Colon (tissue), 2 donors: ENCODE measurements at regions not wholly inside any gene's neighbourhood (a gene's known extent, or its start where the extent isn't known, plus 50 kb on each side); places are given as distances from the start of the nearest gene placed in this dataset.
"Not testable (repeated sequence)": the region's sequence is repeated elsewhere in the genome, so short reads cannot be mapped to it uniquely, and the experiment has no call there.

Experiments
- FAIRE-seq: peaks from 2 replicates; lab custom pipeline; 2012; peaks lifted over from hg19 to GRCh38; lab: Jason Lieb, UNC
- donor health status: control.
- donor health status: control.

GRCh38 chrX:45577361-45577760 lies 376.7 kb upstream of the DIPK2B start:
- no peak for FAIRE-seq

- no peak for FAIRE-seq
These were observed 370.8 kb upstream of the DIPK2B start for GRCh38 chrX:45571453-45571852.

GRCh38 chrX:45566456-45566855 lies 365.8 kb upstream of the DIPK2B start:
- FAIRE-seq: peak; percentile 10

- no peak for FAIRE-seq
These were observed 356.7 kb upstream of the DIPK2B start for GRCh38 chrX:45557387-45557786.

- FAIRE-seq: no peak
These were observed 354.1 kb upstream of the DIPK2B start for GRCh38 chrX:45554736-45555135.

- no peak for FAIRE-seq
These were observed 352.7 kb upstream of the DIPK2B start for GRCh38 chrX:45553417-45553816.

- not testable (repeated sequence) for FAIRE-seq
These were observed 346.0 kb upstream of the DIPK2B start for GRCh38 chrX:45546697-45547096.

- no peak for FAIRE-seq
These were observed 339.5 kb upstream of the DIPK2B start for GRCh38 chrX:45540181-45540580.

- peak; percentile 58 for FAIRE-seq
These were observed 337.3 kb upstream of the DIPK2B start for GRCh38 chrX:45537936-45538335.

- no peak for FAIRE-seq
These were observed 327.2 kb upstream of the DIPK2B start for GRCh38 chrX:45527834-45528233.

GRCh38 chrX:45524805-45525204 lies 324.1 kb upstream of the DIPK2B start:
- FAIRE-seq: no peak

GRCh38 chrX:45524296-45524695 lies 323.6 kb upstream of the DIPK2B start:
- peak; percentile 85 for FAIRE-seq

- FAIRE-seq: no peak
These were observed 317.9 kb upstream of the DIPK2B start for GRCh38 chrX:45518552-45518951.

- FAIRE-seq: no peak
These were observed 316.7 kb upstream of the DIPK2B start for GRCh38 chrX:45517090-45517973.

- FAIRE-seq: no peak
These were observed 314.9 kb upstream of the DIPK2B start for GRCh38 chrX:45515262-45516215.

GRCh38 chrX:45513042-45513441 lies 312.4 kb upstream of the DIPK2B start:
- no peak for FAIRE-seq

- FAIRE-seq: no peak
These were observed 307.8 kb upstream of the DIPK2B start for GRCh38 chrX:45508454-45508853.

GRCh38 chrX:45506149-45506730 lies 305.6 kb upstream of the DIPK2B start:
- peak; percentile 85 for FAIRE-seq

- no peak for FAIRE-seq
These were observed 304.5 kb upstream of the DIPK2B start for GRCh38 chrX:45505214-45505613.

- FAIRE-seq: not testable (repeated sequence)
These were observed 303.2 kb upstream of the DIPK2B start for GRCh38 chrX:45503787-45504362.

- FAIRE-seq: no peak
These were observed 301.7 kb upstream of the DIPK2B start for GRCh38 chrX:45502396-45502795.

GRCh38 chrX:45497290-45497689 lies 296.6 kb upstream of the DIPK2B start:
- FAIRE-seq: no peak
